ENCODE measurements at regions not wholly inside any gene's neighbourhood (a gene's known extent, or its start where the extent isn't known, plus 50 kb on each side); places are given as distances from the start of the nearest gene placed in this dataset.

- no peak for DNase-seq
Measured at GRCh38 chr13:47603365-47603764, 397.7 kb downstream of the SUCLA2 start.

- DNase-seq, result no peak
Measured at GRCh38 chr13:47598340-47598911, 402.6 kb downstream of the SUCLA2 start.

- no peak for DNase-seq
Measured at GRCh38 chr13:47594833-47595232, 406.2 kb downstream of the SUCLA2 start.

- DNase-seq, result no peak
Measured at GRCh38 chr13:47592256-47592655, 408.8 kb downstream of the SUCLA2 start.

DNA sequence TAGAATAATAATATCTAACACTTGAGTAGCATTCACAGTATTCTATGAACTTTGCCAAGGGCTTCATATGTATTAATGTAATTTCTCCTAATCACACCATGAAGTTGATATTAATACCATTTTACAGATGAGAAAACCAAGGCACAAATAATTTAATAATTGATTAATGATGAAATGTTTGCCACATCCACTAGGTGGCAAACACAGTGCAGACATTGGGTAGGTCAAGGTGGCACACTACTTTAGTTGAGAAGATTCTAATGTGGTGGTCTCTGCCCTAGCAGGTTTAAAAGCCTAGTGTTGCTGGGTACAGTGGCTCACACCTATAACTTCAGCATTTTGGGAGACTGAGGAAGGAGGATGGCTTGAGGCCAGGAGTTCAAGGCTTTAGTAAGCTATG lies 412.4 kb downstream of the SUCLA2 start:
- no peak for DNase-seq

- no peak for DNase-seq
Measured at GRCh38 chr13:47572375-47572774, 428.7 kb downstream of the SUCLA2 start.

DNA sequence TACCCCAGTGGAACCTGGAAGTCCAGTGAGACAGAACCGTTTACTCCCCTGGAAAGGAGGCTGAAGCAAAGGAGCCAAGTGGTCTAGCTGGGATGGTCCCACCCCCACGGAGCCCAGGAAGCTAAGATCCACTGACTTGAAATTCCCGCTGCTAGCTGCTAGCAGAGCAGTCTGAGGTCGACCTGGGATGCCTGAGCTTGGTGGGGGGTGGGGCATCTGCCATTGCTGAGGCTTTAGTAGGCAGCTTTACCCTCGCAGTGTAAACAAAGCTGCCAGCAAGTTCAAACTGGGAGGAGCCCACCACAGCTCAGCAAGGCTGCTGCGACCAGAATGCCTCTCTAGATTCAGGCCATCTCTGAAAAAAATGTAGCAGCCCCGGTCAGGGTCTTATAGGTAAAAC lies 437.0 kb downstream of the SUCLA2 start:
- DNase-seq, result no peak

- DNase-seq, result no peak
Measured at GRCh38 chr13:47556703-47557102, 444.4 kb downstream of the SUCLA2 start.

DNA sequence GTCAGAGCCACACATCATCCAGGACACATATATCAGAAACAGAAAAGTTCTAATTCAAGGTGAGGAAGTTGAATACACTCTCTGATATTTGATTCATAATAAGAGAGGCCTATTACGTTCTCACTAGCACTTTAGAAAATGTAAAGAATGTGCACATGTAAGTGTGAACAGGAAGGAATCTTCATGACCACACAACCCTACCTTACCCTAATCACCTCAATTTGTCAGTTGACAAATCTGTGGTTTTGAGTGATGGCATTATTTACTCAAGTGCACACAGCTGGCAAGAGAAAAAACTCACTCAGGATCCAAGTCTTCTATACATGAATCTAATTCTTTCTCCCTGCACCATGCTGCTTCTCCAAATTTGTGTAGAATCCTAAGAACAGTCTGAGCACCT lies 445.8 kb downstream of the SUCLA2 start:
- no peak for DNase-seq

GRCh38 chr13:47553329-47553977 lies 447.6 kb downstream of the SUCLA2 start:
- no peak for DNase-seq

GRCh38 chr13:47549219-47549752 lies 451.8 kb downstream of the SUCLA2 start:
- DNase-seq, result no peak

DNA sequence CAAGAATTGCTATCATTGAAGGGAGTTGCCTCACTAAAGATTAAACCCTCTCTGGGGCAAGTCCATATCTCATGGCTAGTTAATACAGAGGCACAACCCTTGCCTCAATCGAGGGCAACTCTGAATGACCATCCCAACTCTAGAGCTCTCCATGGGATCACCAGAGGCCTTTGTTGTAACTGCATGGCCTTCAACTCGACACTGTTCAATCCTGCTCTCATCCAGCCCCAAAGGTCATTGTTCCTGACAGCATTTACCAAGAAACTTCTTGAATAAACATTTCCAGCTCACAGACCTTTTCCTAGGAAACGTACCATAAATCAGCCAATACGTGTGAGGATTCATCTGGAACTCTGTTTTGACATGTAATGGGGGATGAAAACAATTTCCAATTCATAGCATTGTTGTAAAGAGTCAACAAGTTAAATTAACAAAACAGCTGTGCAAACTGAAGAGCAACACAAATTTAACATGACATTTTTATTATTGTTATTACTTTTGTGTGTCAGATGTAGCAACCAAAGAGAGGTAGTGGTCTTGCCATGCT lies 452.7 kb downstream of the SUCLA2 start:
- DNase-seq, result no peak

GRCh38 chr13:47546391-47547225 lies 454.5 kb downstream of the SUCLA2 start:
- no peak for DNase-seq

DNA sequence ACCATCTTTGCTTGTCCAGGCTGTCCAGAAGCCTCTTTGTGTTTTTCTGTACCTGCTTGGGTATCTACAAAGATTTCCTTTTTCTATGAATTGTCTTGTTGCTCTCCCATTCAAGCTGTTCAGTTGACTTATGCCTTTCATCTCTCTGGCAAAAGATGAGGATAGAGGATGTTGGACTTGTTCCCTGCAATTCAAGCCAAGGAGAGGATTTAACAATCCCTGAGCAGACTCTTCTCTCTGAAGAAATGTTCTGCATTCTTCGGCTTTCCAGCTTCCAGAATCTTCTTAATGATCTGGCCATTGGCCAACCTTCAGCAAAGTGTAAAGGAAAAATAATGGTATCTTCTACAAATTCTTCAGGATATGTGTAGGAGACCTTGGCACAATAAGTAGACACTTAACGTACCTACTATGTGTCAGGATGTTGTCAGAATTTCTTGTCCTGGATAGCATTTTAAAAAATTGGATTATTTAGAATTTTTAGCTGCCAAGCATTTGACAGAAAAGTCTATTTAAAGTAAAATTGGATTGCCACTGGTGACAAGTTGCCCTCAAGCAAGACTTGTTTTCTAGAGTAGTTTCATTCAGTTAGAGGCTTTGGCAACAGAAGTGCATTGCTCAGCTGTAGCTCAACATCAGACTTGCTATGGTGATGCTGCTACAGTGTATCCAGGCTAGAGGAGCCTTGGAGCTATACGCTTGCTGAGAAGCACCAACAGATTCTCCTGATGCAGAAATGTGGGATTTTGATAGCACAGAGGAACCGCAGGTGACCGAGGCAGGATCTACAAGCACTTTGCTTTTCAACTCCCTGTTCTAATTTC lies 455.7 kb downstream of the SUCLA2 start:
- no peak for DNase-seq

DNA sequence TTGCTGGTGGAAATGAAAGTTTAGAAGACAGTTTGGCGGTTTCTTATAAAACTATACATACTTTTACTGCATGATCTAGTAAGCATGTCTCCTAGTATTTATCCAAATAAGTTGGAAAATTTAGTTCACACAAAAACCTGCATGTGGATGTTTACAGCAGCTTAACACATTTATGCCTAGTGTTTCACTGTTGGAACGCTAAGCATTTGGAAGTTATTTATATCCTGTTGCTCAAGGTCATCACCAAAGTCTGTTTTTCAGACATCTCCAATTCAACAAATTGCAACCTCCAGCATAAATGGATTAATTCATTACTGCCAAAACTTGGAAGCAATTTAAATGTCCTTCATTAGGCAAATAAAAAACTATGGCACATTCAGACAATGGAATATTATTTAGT lies 461.8 kb downstream of the SUCLA2 start:
- no peak for DNase-seq

DNA sequence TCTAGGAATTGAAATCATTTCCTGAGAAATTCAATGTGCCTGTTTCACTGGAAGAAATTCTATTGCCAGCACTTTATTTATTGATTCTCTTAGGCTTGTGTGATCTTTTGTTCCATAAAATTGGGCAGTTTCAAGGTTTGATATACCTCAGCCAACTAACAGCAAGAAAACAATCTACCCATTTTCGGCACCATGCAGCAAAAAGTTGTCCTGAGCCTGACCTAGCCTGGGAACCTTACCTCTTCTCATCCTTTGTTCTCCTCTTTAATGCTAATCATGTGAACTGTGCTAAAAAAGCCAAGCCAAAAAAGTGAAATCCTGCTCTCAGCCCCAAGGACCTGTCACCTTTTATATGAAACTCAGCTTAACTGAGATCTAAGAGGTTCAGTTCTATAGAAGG lies 477.3 kb downstream of the SUCLA2 start:
- no peak for DNase-seq

DNA sequence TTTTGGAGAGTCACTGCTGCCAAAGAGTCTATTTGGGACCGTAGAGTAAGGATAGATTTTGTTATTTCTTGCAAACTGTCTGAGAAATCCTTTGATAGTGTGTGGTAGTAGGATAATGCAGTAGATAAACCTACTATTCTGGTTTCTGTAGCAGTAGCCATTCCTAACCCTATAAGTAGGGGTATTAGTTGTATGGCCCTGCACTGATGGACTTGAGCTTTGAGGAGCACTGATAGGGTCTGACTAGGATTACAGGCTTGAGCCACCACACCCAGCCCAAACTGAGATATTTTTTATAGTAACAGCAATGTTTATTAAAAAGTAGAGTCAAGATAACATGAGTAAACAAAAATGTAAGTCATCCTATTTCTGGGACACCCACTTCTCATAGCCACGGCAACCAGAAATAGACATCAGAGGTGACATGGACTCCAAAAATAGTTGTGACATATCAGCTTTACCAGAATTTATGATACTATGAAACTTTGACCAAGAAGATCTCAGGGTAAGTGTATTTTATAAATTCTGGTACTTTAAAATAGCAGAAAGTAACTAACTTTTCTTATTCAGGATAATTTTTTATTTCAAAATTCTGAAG lies 479.1 kb downstream of the SUCLA2 start:
- no peak for DNase-seq

DNA sequence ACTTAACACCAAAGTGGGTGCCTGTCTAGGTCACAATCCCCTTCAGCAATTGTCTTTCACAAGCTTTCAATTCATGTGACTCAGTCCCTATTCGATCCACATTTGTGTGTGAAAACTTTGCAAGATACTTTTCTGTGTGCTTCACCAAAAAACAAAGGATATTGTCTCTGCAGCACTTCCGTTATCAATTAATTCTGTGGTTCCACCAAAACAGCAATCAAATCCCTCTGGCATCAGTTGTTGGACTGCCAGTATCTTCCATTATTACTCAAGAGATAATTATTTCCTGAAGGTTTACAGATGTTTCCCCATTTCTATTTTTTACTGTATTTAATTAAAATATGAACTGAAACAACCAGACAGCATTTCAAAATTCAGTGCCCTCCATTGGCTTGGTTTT lies 481.4 kb downstream of the SUCLA2 start:
- DNase-seq, result no peak

DNA sequence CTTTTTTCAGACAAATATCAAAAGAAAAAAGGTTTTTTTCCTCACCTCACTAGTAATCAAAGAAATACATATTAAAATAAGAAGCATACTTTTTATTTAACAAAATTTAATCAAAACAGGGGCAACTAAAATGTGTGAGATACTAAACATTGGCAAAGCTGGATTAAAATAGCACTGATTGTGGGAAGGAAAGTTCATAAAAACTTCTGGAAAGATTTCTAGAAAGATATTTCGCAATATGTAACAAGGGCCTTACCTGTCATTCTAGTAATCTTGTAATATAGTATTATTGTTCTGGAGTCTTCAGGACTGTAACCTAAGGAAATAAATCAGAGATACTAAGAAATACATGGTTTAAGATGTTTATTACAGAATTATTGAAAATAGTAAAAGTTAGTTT lies 482.5 kb downstream of the SUCLA2 start:
- DNase-seq, result no peak

- DNase-seq, result no peak
Measured at GRCh38 chr13:47511647-47512046, 489.4 kb downstream of the SUCLA2 start.

DNA sequence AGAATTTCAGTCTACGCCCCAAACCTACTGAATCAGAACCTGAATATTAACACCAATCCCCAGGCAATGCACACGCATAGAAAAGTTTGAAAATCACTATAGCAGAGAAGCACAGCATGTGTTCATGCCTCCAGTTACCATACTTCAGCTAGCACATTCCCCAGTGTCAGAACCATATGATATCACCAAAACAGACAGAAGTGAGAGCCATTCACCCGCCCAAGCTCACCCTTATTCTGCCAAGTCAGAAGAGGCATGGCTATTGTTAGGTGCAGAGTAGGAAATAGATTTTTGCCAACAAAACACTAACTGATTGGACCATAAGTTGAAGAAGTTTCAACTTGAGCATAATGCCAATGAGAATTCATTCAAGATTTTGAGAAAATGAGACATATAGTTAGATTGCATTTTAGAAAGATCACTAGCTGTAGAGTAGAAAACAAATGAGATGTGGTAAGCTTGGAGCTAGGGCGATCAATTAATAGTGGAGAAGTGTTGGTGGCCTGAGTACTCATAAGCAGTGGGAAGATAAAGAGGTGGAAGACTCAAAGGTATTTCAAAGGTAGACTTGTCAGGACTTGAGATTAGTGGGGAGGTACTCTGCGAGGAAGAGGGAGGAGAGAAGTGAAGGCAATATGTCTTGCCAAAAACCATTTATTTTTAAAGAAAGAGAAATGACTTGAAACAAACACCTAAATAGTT lies 492.4 kb downstream of the SUCLA2 start:
- no peak for DNase-seq

DNA sequence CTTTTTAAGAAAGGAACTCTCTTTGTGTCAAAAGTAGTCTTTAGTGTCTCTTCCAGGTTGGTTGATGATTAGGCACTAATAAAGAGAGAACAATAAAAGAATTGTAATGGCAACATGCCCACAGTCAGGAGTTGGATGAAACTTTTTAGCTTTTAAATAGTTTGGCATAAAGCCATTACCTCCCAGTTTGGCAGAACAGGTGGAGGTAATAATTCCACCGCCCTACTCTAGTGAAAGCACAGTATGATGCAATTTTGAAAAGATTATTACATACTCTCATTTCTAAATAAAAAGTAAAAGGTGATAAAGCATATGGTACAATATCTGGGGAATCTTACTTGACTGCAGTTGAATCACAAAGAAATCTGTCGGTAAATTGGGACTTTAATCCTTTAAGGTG lies 497.6 kb downstream of the SUCLA2 start:
- DNase-seq, result no peak
